ENCODE measurements at regions not wholly inside any gene's neighbourhood (a gene's known extent, or its start where the extent isn't known, plus 50 kb on each side); places are given as distances from the start of the nearest gene placed in this dataset.

DNA sequence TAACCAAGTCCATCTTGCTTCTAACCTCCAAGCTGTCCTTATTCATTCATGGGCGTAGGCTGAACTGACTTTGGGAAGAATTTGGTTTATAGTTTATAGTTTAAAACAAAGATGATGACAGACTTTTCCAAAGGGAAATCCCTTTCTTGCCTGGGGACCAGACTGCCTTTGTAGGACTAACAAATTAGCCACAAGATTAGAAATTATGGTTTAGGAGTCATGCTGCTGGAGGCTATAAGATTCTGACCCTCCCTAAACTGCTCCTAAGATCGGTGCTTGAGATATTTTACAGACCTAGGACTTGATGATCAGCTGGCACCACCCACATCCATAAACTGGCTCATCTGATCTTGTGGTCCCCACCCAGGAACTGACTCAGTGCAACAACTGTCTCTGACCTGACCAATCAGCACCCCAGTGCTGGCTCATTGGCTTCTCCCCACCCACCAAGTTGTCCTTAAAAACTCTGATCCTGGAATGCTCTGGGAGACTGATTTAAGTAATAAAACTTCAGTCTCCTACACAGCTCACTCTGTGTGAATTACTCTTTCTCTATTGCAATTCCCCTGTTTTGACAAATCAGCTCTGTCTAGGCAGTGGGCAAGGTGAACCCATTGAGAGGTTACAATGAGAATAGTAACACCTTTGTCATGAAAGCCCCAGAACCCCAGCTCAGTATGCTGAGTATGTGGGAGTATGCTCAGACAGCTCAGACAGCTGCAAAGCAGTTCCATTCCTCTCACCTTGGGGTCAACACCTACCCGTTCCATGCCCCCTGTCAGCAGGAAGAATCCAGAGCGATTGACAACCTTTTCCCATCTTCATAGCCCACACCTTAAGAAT, 51.6 kb upstream of the C15orf39 start:
- Histone ChIP-seq H3F3A (ENCODE audit: insufficient read depth) (no peaks in the 10 kb centered on the region), H3K4me2 (ENCODE audit: low read depth, low read length, poor library complexity, severe bottlenecking) (no peak overlapping the region), H3K36me3 (ENCODE audit: low read length) (no peaks in the 10 kb centered on the region), H3K79me2 (ENCODE audit: insufficient read depth, low read length) (no peaks in the 10 kb centered on the region), H3K9me3 (ENCODE audit: insufficient read depth, low read length) (peaks cover 16% of the 10 kb centered on the region; the same call in 1 of the 2 replicates), H4K20me1 (ENCODE audit: low read depth, low read length) (no peaks in the 10 kb centered on the region), H3K4me3 (ENCODE audit: insufficient read depth, low read length, poor library complexity, severe bottlenecking) (no peak overlapping the region), H2AFZ (ENCODE audit: low read depth, low read length, severe bottlenecking) (no peak overlapping the region), H3K9ac (ENCODE audit: low read length) (no peak overlapping the region), H3K27me3 (ENCODE audit: low read length) (no peaks in the 10 kb centered on the region), H3K9me2 (replicated peaks; ENCODE audit: insufficient read depth, low read length) (no peaks in the 10 kb centered on the region), H3K27ac (ENCODE audit: low read depth, low read length) (no peak overlapping the region)
- TF ChIP-seq EZH2phosphoT487 (conservative IDR thresholded peaks at IDR 0.05; ENCODE audit: low read length): no peak
- TF ChIP-seq, protein P1, sequence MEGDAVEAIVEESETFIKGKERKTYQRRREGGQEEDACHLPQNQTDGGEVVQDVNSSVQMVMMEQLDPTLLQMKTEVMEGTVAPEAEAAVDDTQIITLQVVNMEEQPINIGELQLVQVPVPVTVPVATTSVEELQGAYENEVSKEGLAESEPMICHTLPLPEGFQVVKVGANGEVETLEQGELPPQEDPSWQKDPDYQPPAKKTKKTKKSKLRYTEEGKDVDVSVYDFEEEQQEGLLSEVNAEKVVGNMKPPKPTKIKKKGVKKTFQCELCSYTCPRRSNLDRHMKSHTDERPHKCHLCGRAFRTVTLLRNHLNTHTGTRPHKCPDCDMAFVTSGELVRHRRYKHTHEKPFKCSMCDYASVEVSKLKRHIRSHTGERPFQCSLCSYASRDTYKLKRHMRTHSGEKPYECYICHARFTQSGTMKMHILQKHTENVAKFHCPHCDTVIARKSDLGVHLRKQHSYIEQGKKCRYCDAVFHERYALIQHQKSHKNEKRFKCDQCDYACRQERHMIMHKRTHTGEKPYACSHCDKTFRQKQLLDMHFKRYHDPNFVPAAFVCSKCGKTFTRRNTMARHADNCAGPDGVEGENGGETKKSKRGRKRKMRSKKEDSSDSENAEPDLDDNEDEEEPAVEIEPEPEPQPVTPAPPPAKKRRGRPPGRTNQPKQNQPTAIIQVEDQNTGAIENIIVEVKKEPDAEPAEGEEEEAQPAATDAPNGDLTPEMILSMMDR (IDR thresholded peaks at IDR 0.05; ENCODE audit: insufficient read depth, low read length, poor library complexity, severe bottlenecking): no peak

GRCh38 chr15:75151214-75152128, 50.2 kb upstream of the C15orf39 start:
- no peaks in the 10 kb centered on the region for H3K79me2 ChIP-seq (ENCODE audit: insufficient read depth, low read length)
- H4K20me1 ChIP-seq (ENCODE audit: low read depth, low read length): no peaks in the 10 kb centered on the region
- H3K4me3 ChIP-seq (ENCODE audit: insufficient read depth, low read length, poor library complexity, severe bottlenecking): no peak overlapping the region
- H3F3A ChIP-seq (ENCODE audit: insufficient read depth): no peaks in the 10 kb centered on the region
- no peak overlapping the region for H3K4me2 ChIP-seq (ENCODE audit: low read depth, low read length, poor library complexity, severe bottlenecking)
- TF ChIP-seq EZH2phosphoT487 (conservative IDR thresholded peaks at IDR 0.05; ENCODE audit: low read length): no peak
- no peak overlapping the region for H3K9ac ChIP-seq (ENCODE audit: low read length)
- H2AFZ ChIP-seq (ENCODE audit: low read depth, low read length, severe bottlenecking): no peak overlapping the region
- no peaks in the 10 kb centered on the region for H3K27me3 ChIP-seq (ENCODE audit: low read length)
- H3K36me3 ChIP-seq (ENCODE audit: low read length): no peaks in the 10 kb centered on the region
- no peak overlapping the region for H3K27ac ChIP-seq (ENCODE audit: low read depth, low read length)
- peaks cover 8% of the 10 kb centered on the region; the same call in 1 of the 2 replicates for H3K9me3 ChIP-seq (ENCODE audit: insufficient read depth, low read length)
- no peaks in the 10 kb centered on the region for H3K9me2 ChIP-seq (replicated peaks; ENCODE audit: insufficient read depth, low read length)

Data from SU-DHL-6 (cell line).